ENCODE measurements at regions not wholly inside any gene's neighbourhood (a gene's known extent, or its start where the extent isn't known, plus 50 kb on each side); places are given as distances from the start of the nearest gene placed in this dataset.

DNA sequence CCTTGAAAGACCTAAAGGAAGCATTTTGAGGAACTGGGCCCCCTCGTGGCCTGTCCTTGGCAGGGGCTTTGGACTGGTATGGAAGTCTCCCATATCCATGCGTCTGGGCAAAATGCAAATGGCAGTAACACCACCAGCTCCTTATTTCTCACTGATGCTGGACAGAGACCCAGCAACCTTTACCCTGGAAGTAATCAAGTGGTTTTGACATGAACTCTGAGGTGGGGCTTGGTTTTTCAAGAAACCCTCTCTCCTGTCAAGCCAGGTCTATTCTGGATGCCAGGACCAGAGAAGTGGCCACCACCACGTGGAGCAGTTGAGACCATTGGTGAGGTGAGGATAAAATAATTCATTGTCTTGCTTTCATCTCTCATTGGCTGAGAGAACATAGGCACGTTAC, 84.4 kb downstream of the OTUD1 start:
- H3K27me3 ChIP-seq (replicated peaks; ENCODE audit: insufficient read depth), result no peaks in the 10 kb centered on the region
- WGBS, result 66% methylated on average over 4 of the region's 4 CpGs
- H3K4me1 ChIP-seq (replicated peaks), result no peaks in the 10 kb centered on the region
- H3K4me3 ChIP-seq, result no peak overlapping the region
- TF ChIP-seq, protein P1, sequence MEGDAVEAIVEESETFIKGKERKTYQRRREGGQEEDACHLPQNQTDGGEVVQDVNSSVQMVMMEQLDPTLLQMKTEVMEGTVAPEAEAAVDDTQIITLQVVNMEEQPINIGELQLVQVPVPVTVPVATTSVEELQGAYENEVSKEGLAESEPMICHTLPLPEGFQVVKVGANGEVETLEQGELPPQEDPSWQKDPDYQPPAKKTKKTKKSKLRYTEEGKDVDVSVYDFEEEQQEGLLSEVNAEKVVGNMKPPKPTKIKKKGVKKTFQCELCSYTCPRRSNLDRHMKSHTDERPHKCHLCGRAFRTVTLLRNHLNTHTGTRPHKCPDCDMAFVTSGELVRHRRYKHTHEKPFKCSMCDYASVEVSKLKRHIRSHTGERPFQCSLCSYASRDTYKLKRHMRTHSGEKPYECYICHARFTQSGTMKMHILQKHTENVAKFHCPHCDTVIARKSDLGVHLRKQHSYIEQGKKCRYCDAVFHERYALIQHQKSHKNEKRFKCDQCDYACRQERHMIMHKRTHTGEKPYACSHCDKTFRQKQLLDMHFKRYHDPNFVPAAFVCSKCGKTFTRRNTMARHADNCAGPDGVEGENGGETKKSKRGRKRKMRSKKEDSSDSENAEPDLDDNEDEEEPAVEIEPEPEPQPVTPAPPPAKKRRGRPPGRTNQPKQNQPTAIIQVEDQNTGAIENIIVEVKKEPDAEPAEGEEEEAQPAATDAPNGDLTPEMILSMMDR (IDR thresholded peaks at IDR 0.05), result no peak
- TF ChIP-seq POLR2A (IDR thresholded peaks at IDR 0.05) (no peak), POLR2AphosphoS5 (IDR thresholded peaks at IDR 0.05) (no peak)
- no peak overlapping the region for H3K27ac ChIP-seq
- no peaks in the 10 kb centered on the region for H3K9me3 ChIP-seq
- intact Hi-C loops (cut with DNase I), result loop anchor here (5.0 kb wide), 1 partner anchor 211 kb away; no protein-coding TSS in a partner anchor
- H3K36me3 ChIP-seq, result no peaks in the 10 kb centered on the region
- DNase-seq (ENCODE audit: low spot score), result no peak

DNA sequence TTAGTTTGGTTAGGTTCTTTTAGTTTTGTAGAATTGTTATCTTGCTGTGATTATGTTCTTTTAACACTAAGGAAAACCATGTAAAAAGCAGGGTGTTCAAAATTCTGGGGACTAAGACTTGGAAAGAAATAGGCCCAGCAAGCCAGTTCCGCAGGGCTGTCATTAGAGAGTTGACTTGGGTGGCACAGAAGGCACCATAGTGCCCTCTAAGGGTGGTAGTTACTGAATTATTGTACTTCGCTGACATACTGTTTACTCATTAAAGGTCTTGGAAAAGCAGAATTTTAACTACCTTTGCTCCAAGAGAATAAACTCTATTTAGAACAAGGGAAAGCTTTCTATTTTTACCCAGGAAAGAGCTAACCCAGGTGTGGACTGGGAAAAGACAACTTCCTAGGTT, 86.5 kb downstream of the OTUD1 start:
- no peaks in the 10 kb centered on the region for H3K36me3 ChIP-seq
- no peak for TF ChIP-seq POLR2AphosphoS5 (IDR thresholded peaks at IDR 0.05)
- TF ChIP-seq, protein P1 (IDR thresholded peaks at IDR 0.05), result peak in 3 of 4 experiments; percentile 17 to 45 (median 42)
- no peak for TF ChIP-seq POLR2A (IDR thresholded peaks at IDR 0.05)
- WGBS, result 63% methylated on average over 2 of the region's 2 CpGs
- no peaks in the 10 kb centered on the region for H3K4me1 ChIP-seq (replicated peaks)
- intact Hi-C loops (cut with DNase I), result no loop called here
- H3K27ac ChIP-seq, result no peak overlapping the region
- DNase-seq (ENCODE audit: low spot score), result peak; percentile 8
- H3K9me3 ChIP-seq, result no peaks in the 10 kb centered on the region
- H3K4me3 ChIP-seq, result no peak overlapping the region
- H3K27me3 ChIP-seq (replicated peaks; ENCODE audit: insufficient read depth), result no peaks in the 10 kb centered on the region

DNA sequence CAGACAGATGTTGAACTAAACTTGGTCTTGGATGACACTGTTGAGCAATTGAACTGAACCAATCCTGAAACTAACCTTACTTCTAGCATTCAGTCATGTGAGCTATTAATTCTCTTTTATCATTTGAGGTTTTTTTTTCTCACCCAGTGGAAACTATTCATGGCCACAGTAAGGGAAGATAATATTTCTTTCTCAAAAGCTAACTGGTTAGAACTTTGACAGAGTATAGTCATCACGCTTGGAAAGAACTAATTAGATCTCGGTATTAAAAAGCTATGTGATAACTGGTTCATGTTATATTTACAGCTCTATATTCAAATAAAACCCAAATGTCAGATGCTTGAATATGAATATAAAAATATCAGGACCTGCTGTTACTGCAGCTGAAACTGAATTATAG, 89.5 kb downstream of the OTUD1 start:
- Histone ChIP-seq H3K9me3 (no peaks in the 10 kb centered on the region), H3K4me3 (no peak overlapping the region), H3K36me3 (no peaks in the 10 kb centered on the region), H3K4me1 (replicated peaks) (no peaks in the 10 kb centered on the region), H3K27ac (no peak overlapping the region), H3K27me3 (replicated peaks; ENCODE audit: insufficient read depth) (no peaks in the 10 kb centered on the region)
- DNase-seq (ENCODE audit: low spot score), result no peak
- TF ChIP-seq POLR2AphosphoS5 (IDR thresholded peaks at IDR 0.05), result no peak
- no peak for TF ChIP-seq POLR2A (IDR thresholded peaks at IDR 0.05)
- TF ChIP-seq, protein P1 (IDR thresholded peaks at IDR 0.05), result no peak
- intact Hi-C loops (cut with DNase I), result no loop called here
- 94% methylated on average over 2 of the region's 2 CpGs for WGBS

DNA sequence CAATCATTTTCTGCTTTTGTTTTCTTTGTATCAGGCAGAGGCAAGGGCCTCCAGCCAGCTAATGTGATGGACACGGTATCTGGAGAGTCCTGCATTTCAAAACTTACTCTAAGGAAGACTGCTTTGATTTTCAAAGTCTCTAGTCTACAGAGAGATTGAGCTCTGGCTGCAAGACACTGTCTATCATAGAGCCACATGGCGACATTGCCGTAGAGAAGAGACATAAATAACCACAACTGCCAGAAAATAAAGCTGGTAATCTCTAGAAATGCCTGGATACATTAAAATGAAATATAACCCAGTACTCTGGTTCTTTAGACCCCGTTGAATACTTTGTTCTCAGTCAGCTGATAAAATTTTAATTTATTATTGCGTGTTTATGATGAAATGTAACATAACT, 90.8 kb downstream of the OTUD1 start:
- Histone ChIP-seq H3K4me1 (replicated peaks) (no peaks in the 10 kb centered on the region), H3K9me3 (no peaks in the 10 kb centered on the region), H3K36me3 (no peaks in the 10 kb centered on the region), H3K27me3 (replicated peaks; ENCODE audit: insufficient read depth) (no peaks in the 10 kb centered on the region), H3K4me3 (no peak overlapping the region), H3K27ac (no peak overlapping the region)
- TF ChIP-seq POLR2A (IDR thresholded peaks at IDR 0.05), result no peak
- TF ChIP-seq POLR2AphosphoS5 (IDR thresholded peaks at IDR 0.05), result no peak
- TF ChIP-seq, protein P1 (IDR thresholded peaks at IDR 0.05), result no peak
- DNase-seq (ENCODE audit: low spot score), result no peak
- 80% methylated on average over 5 of the region's 5 CpGs for WGBS
- intact Hi-C loops (cut with DNase I), result no loop called here

DNA sequence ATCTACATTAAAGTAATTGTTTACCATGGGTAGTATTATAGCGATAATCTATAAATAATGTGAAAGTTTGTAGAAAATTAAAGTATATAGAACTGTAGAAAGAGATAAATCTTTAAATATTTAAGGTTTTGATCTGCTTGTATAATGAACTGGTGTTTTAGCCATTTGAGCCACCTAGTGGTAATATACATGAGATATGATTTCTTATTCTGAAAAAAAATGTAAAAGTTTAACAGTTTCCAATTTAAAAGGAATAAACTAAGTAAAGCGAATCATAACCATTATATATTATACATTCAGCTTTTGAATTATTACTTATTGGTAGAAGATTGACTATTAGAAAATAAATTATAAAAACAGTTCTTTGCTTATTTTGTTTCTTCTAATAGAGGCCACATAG, 91.2 kb downstream of the OTUD1 start:
- Histone ChIP-seq H3K27me3 (replicated peaks; ENCODE audit: insufficient read depth) (no peaks in the 10 kb centered on the region), H3K9me3 (no peaks in the 10 kb centered on the region), H3K4me1 (replicated peaks) (no peaks in the 10 kb centered on the region), H3K4me3 (no peak overlapping the region), H3K36me3 (no peaks in the 10 kb centered on the region), H3K27ac (no peak overlapping the region)
- WGBS, result 90% methylated on average over 2 of the region's 2 CpGs
- TF ChIP-seq POLR2AphosphoS5 (IDR thresholded peaks at IDR 0.05), result no peak
- no peak for DNase-seq (ENCODE audit: low spot score)
- intact Hi-C loops (cut with DNase I), result no loop called here

Measured in prostate gland (tissue), 2 donors.